HepG2 (cell line): ENCODE measurements at regions not wholly inside any gene's neighbourhood (a gene's known extent, or its start where the extent isn't known, plus 50 kb on each side); places are given as distances from the start of the nearest gene placed in this dataset.

ENCODE experiments used
- ATRX ChIP-seq: sonication (generic); formaldehyde crosslinking; IDR thresholded peaks from 2 replicates; pipeline ENCODE4 v1.4.0; 2020; ENCODE audit warnings: missing genetic modification reagents, borderline replicate concordance
- ERF ChIP-seq: IDR thresholded peaks from 2 replicates; pipeline ENCODE4 v1.6.1; 2018; ENCODE audit warnings: missing biosample characterization, missing genetic modification reagents
- FOXA1 ChIP-seq, 2 experiments: fragments of 450-650 bp in 1 of 2; sonication (generic) in 1 of 2; formaldehyde crosslinking in 1 of 2; IDR thresholded peaks; 2 replicates each; pipeline versions ENCODE4 v1.4.0 to v1.6.1; 2016 to 2020; ENCODE audit warnings: missing genetic modification reagents in 1 of 2
- HOXA7 ChIP-seq: sonication (generic); formaldehyde crosslinking; IDR thresholded peaks from 2 replicates; pipeline ENCODE4 v1.8.1; 2022; ENCODE audit warnings: mild to moderate bottlenecking, missing genetic modification reagents, moderate library complexity
- IRF2 ChIP-seq: IDR thresholded peaks from 2 replicates; pipeline ENCODE4 v1.6.1; 2018; ENCODE audit warnings: missing genetic modification reagents, missing compliant biosample characterization
- ISL2 ChIP-seq: sonication (generic); formaldehyde crosslinking; IDR thresholded peaks from 2 replicates; pipeline ENCODE4 v1.5.0; 2020; ENCODE audit warnings: missing genetic modification reagents
- MBD4 ChIP-seq: IDR thresholded peaks from 2 replicates; pipeline ENCODE4 v1.6.1; 2012; ENCODE audit warnings: low read length, inconsistent platforms, borderline replicate concordance
- RAD21 ChIP-seq: fragments of 450-650 bp; formaldehyde crosslinking; IDR thresholded peaks from 2 replicates; pipeline ENCODE4 v1.5.0; 2020; ENCODE audit warnings: mild to moderate bottlenecking
- ZFP36L1 ChIP-seq: sonication (generic); formaldehyde crosslinking; IDR thresholded peaks from 2 replicates; pipeline ENCODE4 v1.8.0; 2022; ENCODE audit warnings: mild to moderate bottlenecking, missing genetic modification reagents, moderate library complexity
- ZNF598 ChIP-seq: sonication (generic); formaldehyde crosslinking; IDR thresholded peaks from 2 replicates; pipeline ENCODE4 v1.5.1; 2020; ENCODE audit warnings: mild to moderate bottlenecking, missing genetic modification reagents, borderline replicate concordance
- TF ChIP-seq, protein P1 (sequence below): sonication (generic); formaldehyde crosslinking; IDR thresholded peaks from 2 replicates; pipeline ENCODE4 v1.4.0; 2020; ENCODE audit warnings: missing genetic modification reagents
- TF ChIP-seq, protein P2 (sequence below): IDR thresholded peaks from 2 replicates; pipeline ENCODE4 v1.6.1; 2016; ENCODE audit warnings: low read depth
- TF ChIP-seq, protein P3 (sequence below): sonication (generic); formaldehyde crosslinking; IDR thresholded peaks from 2 replicates; pipeline ENCODE4 v1.9.0; 2021; ENCODE audit warnings: missing genetic modification reagents, mild to moderate bottlenecking, borderline replicate concordance
- TF ChIP-seq, protein P4 (sequence below): sonication (generic); formaldehyde crosslinking; IDR thresholded peaks from 2 replicates; pipeline ENCODE4 v1.5.1; 2020; ENCODE audit warnings: missing genetic modification reagents, mild to moderate bottlenecking, borderline replicate concordance

- no peak for TF ChIP-seq ISL2 (CRISPR knock-in tag)
- TF ChIP-seq ZFP36L1 (CRISPR knock-in tag) = no peak
- no peak for TF ChIP-seq MBD4
- TF ChIP-seq ATRX (CRISPR knock-in tag) = no peak
- TF ChIP-seq, protein P1, sequence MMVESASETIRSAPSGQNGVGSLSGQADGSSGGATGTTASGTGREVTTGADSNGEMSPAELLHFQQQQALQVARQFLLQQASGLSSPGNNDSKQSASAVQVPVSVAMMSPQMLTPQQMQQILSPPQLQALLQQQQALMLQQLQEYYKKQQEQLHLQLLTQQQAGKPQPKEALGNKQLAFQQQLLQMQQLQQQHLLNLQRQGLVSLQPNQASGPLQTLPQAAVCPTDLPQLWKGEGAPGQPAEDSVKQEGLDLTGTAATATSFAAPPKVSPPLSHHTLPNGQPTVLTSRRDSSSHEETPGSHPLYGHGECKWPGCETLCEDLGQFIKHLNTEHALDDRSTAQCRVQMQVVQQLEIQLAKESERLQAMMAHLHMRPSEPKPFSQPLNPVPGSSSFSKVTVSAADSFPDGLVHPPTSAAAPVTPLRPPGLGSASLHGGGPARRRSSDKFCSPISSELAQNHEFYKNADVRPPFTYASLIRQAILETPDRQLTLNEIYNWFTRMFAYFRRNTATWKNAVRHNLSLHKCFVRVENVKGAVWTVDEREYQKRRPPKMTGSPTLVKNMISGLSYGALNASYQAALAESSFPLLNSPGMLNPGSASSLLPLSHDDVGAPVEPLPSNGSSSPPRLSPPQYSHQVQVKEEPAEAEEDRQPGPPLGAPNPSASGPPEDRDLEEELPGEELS (CRISPR knock-in tag) = 0 out of 2 replicates have a peak, but pooled peaks have one; percentile 12
- TF ChIP-seq RAD21 (CRISPR knock-in tag) = peak; percentile 36; the same call in 1 of the 2 replicates
- TF ChIP-seq, protein P2, sequence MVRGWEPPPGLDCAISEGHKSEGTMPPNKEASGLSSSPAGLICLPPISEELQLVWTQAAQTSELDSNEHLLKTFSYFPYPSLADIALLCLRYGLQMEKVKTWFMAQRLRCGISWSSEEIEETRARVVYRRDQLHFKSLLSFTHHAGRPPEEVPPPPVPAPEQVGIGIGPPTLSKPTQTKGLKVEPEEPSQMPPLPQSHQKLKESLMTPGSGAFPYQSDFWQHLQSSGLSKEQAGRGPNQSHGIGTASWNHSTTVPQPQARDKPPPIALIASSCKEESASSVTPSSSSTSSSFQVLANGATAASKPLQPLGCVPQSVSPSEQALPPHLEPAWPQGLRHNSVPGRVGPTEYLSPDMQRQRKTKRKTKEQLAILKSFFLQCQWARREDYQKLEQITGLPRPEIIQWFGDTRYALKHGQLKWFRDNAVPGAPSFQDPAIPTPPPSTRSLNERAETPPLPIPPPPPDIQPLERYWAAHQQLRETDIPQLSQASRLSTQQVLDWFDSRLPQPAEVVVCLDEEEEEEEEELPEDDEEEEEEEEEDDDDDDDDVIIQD (CRISPR knock-in tag) = peak; percentile 59; the same call in 1 of the 2 replicates
- TF ChIP-seq, protein P3, sequence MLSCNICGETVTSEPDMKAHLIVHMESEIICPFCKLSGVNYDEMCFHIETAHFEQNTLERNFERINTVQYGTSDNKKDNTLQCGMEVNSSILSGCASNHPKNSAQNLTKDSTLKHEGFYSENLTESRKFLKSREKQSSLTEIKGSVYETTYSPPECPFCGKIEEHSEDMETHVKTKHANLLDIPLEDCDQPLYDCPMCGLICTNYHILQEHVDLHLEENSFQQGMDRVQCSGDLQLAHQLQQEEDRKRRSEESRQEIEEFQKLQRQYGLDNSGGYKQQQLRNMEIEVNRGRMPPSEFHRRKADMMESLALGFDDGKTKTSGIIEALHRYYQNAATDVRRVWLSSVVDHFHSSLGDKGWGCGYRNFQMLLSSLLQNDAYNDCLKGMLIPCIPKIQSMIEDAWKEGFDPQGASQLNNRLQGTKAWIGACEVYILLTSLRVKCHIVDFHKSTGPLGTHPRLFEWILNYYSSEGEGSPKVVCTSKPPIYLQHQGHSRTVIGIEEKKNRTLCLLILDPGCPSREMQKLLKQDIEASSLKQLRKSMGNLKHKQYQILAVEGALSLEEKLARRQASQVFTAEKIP (CRISPR knock-in tag) = no peak
- TF ChIP-seq, protein P4, sequence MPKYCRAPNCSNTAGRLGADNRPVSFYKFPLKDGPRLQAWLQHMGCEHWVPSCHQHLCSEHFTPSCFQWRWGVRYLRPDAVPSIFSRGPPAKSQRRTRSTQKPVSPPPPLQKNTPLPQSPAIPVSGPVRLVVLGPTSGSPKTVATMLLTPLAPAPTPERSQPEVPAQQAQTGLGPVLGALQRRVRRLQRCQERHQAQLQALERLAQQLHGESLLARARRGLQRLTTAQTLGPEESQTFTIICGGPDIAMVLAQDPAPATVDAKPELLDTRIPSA (CRISPR knock-in tag) = no peak
- TF ChIP-seq ERF (CRISPR knock-in tag) = no peak
- peak; percentile 61; the same call in 1 of the 2 replicates for TF ChIP-seq IRF2 (CRISPR knock-in tag)
- no peak for TF ChIP-seq HOXA7 (CRISPR knock-in tag)
- TF ChIP-seq ZNF598 (CRISPR knock-in tag) = no peak
- TF ChIP-seq FOXA1 (IDR thresholded peaks at IDR 0.05) = no peak
- TF ChIP-seq FOXA1 (CRISPR knock-in tag; IDR thresholded peaks at IDR 0.05) = peak; percentile 68
Measured at GRCh38 chr9:97759581-97760288, 62.6 kb upstream of the XPA start (continued).
